CD8-positive, alpha-beta memory T cell (primary cell): ENCODE measurements at regions not wholly inside any gene's neighbourhood (a gene's known extent, or its start where the extent isn't known, plus 50 kb on each side); places are given as distances from the start of the nearest gene placed in this dataset.
"Not testable (repeated sequence)": the region's sequence is repeated elsewhere in the genome, so short reads cannot be mapped to it uniquely, and the experiment has no call there.

Experiments used
- CTCF ChIA-PET: fragments of 350-600 bp; sonication (Branson Sonifier 250); formaldehyde crosslinking; loops from one replicate; lab custom pipeline; 2021; ENCODE audit warnings: antibody characterized with exemption; lab: Charles Lee
- POLR2A ChIA-PET: fragments of 350-600 bp; sonication (Branson Sonifier 250); formaldehyde crosslinking; loops from one replicate; lab custom pipeline; 2021; ENCODE audit warnings: antibody characterized with exemption; lab: Charles Lee
- DNase-seq, 5 donors: peaks; one replicate each; pipeline versions ENCODE4 v3.0.0 to v3.0.0-alpha.2; 2020 to 2022; ENCODE audit warnings: mixed read lengths in 1 of 5
- H3K27ac ChIP-seq: one replicate; pipeline ENCODE4 v1.7.0; 2013; ENCODE audit warnings: low read depth, mild to moderate bottlenecking, low read length, moderate library complexity
- H3K27me3 ChIP-seq: 2 replicates; pipeline ENCODE4 v1.7.0; 2013; ENCODE audit warnings: low read length, mild to moderate bottlenecking; ENCODE audit not compliant: insufficient read depth, poor library complexity, severe bottlenecking
- H3K36me3 ChIP-seq: 2 replicates; pipeline ENCODE4 v1.7.0; 2013; ENCODE audit warnings: mild to moderate bottlenecking, low read length, moderate library complexity; ENCODE audit not compliant: insufficient read depth
- H3K4me1 ChIP-seq: 2 replicates; pipeline ENCODE4 v1.7.0; 2013; ENCODE audit warnings: mild to moderate bottlenecking, low read length, moderate library complexity; ENCODE audit not compliant: insufficient read depth
- H3K4me3 ChIP-seq: 2 replicates; pipeline ENCODE4 v1.7.0; 2013; ENCODE audit warnings: mild to moderate bottlenecking, low read length
- H3K9me3 ChIP-seq: 2 replicates; pipeline ENCODE4 v1.7.0; 2013; ENCODE audit warnings: mild to moderate bottlenecking, low read length
- H3K27ac Mint-ChIP-seq, 8 donors: one replicate each; pipeline ENCODE4 v1.8.0; 2020 to 2021; ENCODE audit warnings: mixed read lengths in 8 of 8, mild to moderate bottlenecking in 6 of 8, inconsistent platforms in 3 of 8, moderate library complexity in 3 of 8
- H3K27me3 Mint-ChIP-seq, 2 donors: one replicate each; pipeline ENCODE4 v1.8.0; 2020 to 2021; ENCODE audit warnings: mixed read lengths in 2 of 2, mild to moderate bottlenecking in 1 of 2, moderate library complexity in 1 of 2
- H3K36me3 Mint-ChIP-seq, 3 donors: one replicate each; pipeline ENCODE4 v1.8.0; 2020 to 2021; ENCODE audit warnings: mixed read lengths in 3 of 3, inconsistent platforms in 1 of 3, mild to moderate bottlenecking in 1 of 3
- H3K4me1 Mint-ChIP-seq, 3 donors: one replicate each; pipeline ENCODE4 v1.8.0; 2020 to 2021; ENCODE audit warnings: mixed read lengths in 3 of 3, inconsistent platforms in 1 of 3, mild to moderate bottlenecking in 1 of 3
- H3K4me3 Mint-ChIP-seq, 7 donors: one replicate each; pipeline ENCODE4 v1.8.0; 2020 to 2021; ENCODE audit warnings: mixed read lengths in 7 of 7, mild to moderate bottlenecking in 6 of 7, moderate library complexity in 4 of 7, inconsistent platforms in 2 of 7
- H3K9me3 Mint-ChIP-seq, 5 donors: one replicate each; pipeline ENCODE4 v1.8.0; 2020 to 2022; ENCODE audit warnings: mixed read lengths in 5 of 5, mild to moderate bottlenecking in 3 of 5, moderate library complexity in 2 of 5, inconsistent platforms in 1 of 5

- H3K4me3 Mint-ChIP-seq, H3K4me3 ChIP-seq, H3K36me3 Mint-ChIP-seq, H3K27ac ChIP-seq, H3K4me1 ChIP-seq, H3K9me3 Mint-ChIP-seq, H3K36me3 ChIP-seq, POLR2A ChIA-PET, CTCF ChIA-PET, DNase-seq, H3K27me3 ChIP-seq, H3K9me3 ChIP-seq, H3K27ac Mint-ChIP-seq, H3K4me1 Mint-ChIP-seq: not testable (repeated sequence)
- H3K27me3 Mint-ChIP-seq = peaks cover 16 to 21% of the 10 kb centered on the region in 2 donors
Observed at GRCh38 chr1:41308520-41308919, 52.7 kb upstream of the FOXO6 start.

- H3K4me1 Mint-ChIP-seq = peaks cover 0 to 6% (median 0%) of the 10 kb centered on the region in 3 donors
- Histone ChIP-seq H3K27me3 (peaks cover 5% of the 10 kb centered on the region), H3K27ac (no peak overlapping the region), H3K9me3 (no peaks in the 10 kb centered on the region), H3K4me1 (no peaks in the 10 kb centered on the region), H3K4me3 (no peak overlapping the region), H3K36me3 (no peaks in the 10 kb centered on the region)
- H3K36me3 Mint-ChIP-seq = peaks cover 0 to 4% (median 0%) of the 10 kb centered on the region in 3 donors
- POLR2A ChIA-PET = no interaction called here
- H3K27me3 Mint-ChIP-seq = peaks cover 16 to 42% of the 10 kb centered on the region in 2 donors
- no peak overlapping the region for H3K27ac Mint-ChIP-seq
- peaks cover 0 to 3% (median 0%) of the 10 kb centered on the region in 5 donors for H3K9me3 Mint-ChIP-seq
- H3K4me3 Mint-ChIP-seq = peak overlapping the region in 1 of 7 donors; percentile 20
- CTCF ChIA-PET = no interaction called here
- DNase-seq = no peak
Observed at GRCh38 chr1:41305576-41306363, 55.5 kb upstream of the FOXO6 start.

- no peaks in the 10 kb centered on the region for H3K36me3 ChIP-seq
- H3K9me3 ChIP-seq = no peaks in the 10 kb centered on the region
- ChIA-PET CTCF (interaction anchor here (1.5 kb wide), 1 partner anchor 12 kb away, joined by 4 read pairs; no protein-coding TSS in a partner anchor), POLR2A (no interaction called here)
- no peaks in the 10 kb centered on the region for H3K4me1 ChIP-seq
- no peak overlapping the region for H3K27ac ChIP-seq
- Mint-ChIP-seq H3K36me3 (peaks cover 0 to under 1% (median 0%) of the 10 kb centered on the region in 3 donors), H3K4me3 (no peak overlapping the region), H3K4me1 (no peaks in the 10 kb centered on the region), H3K27ac (no peak overlapping the region), H3K9me3 (no peaks in the 10 kb centered on the region), H3K27me3 (peaks cover 6 to 21% of the 10 kb centered on the region in 2 donors)
- no peaks in the 10 kb centered on the region for H3K27me3 ChIP-seq
- no peak for DNase-seq
- H3K4me3 ChIP-seq = no peak overlapping the region
Observed at GRCh38 chr1:41296506-41296905, 54.4 kb upstream of the SCMH1 start.

GRCh38 chr1:41294216-41294615, 52.1 kb upstream of the SCMH1 start:
- H3K27ac Mint-ChIP-seq = no peak overlapping the region
- ChIA-PET POLR2A (no interaction called here), CTCF (interaction anchor here (1.6 kb wide), 1 partner anchor 9 kb away, joined by 3 read pairs; no protein-coding TSS in a partner anchor)

GRCh38 chr1:41293779-41294178, 51.7 kb upstream of the SCMH1 start:
- CTCF ChIA-PET = interaction anchor here (0.6 to 1.6 kb wide), 2 partner anchors 8 to 107 kb away, joined by 3 read pairs; no protein-coding TSS in a partner anchor
- Mint-ChIP-seq H3K27me3 (peaks cover 12 to 39% of the 10 kb centered on the region in 2 donors), H3K36me3 (peaks cover 0 to 2% (median 0%) of the 10 kb centered on the region in 3 donors), H3K9me3 (peaks cover 0 to 1% (median 0%) of the 10 kb centered on the region in 5 donors), H3K4me1 (no peaks in the 10 kb centered on the region), H3K27ac (no peak overlapping the region), H3K4me3 (no peak overlapping the region)
- Histone ChIP-seq H3K4me3 (no peak overlapping the region), H3K27ac (no peak overlapping the region), H3K36me3 (no peaks in the 10 kb centered on the region), H3K9me3 (no peaks in the 10 kb centered on the region), H3K4me1 (no peaks in the 10 kb centered on the region), H3K27me3 (no peaks in the 10 kb centered on the region)
- DNase-seq = no peak
- POLR2A ChIA-PET = no interaction called here

More at GRCh38 chr1:41294216-41294615, 52.1 kb upstream of the SCMH1 start:
- Histone ChIP-seq H3K27ac (no peak overlapping the region), H3K9me3 (no peaks in the 10 kb centered on the region), H3K36me3 (no peaks in the 10 kb centered on the region), H3K4me1 (no peaks in the 10 kb centered on the region), H3K4me3 (no peak overlapping the region), H3K27me3 (no peaks in the 10 kb centered on the region)
- peaks cover 11 to 37% of the 10 kb centered on the region in 2 donors for H3K27me3 Mint-ChIP-seq
- H3K36me3 Mint-ChIP-seq = peaks cover 0 to 2% (median 0%) of the 10 kb centered on the region in 3 donors
- no peak overlapping the region for H3K4me3 Mint-ChIP-seq
- DNase-seq = no peak
- H3K4me1 Mint-ChIP-seq = no peaks in the 10 kb centered on the region
- H3K9me3 Mint-ChIP-seq = peaks cover 0 to 1% (median 0%) of the 10 kb centered on the region in 5 donors
